Hepatocyte (in vitro differentiated cells): ENCODE measurements at regions not wholly inside any gene's neighbourhood (a gene's known extent, or its start where the extent isn't known, plus 50 kb on each side); places are given as distances from the start of the nearest gene placed in this dataset.

Source experiments
- DNase-seq: peaks from one replicate; pipeline ENCODE4 v3.0.0-alpha.2; 2016; ENCODE audit warnings: low spot score
- H2AFZ ChIP-seq: fragments of 200-600 bp; sonication (generic); 2 replicates; pipeline ENCODE4 v1.6.0; 2016; ENCODE audit warnings: antibody characterized with exemption, mild to moderate bottlenecking
- H3K27ac ChIP-seq: fragments of 200-600 bp; sonication (generic); 2 replicates; pipeline ENCODE4 v1.5.1; 2016; ENCODE audit warnings: mild to moderate bottlenecking
- H3K27me3 ChIP-seq: fragments of 200-600 bp; sonication (generic); 2 replicates; pipeline ENCODE4 v1.6.1; 2016
- H3K36me3 ChIP-seq: fragments of 200-600 bp; sonication (generic); replicated peaks from 2 replicates; pipeline ENCODE4 v1.5.1; 2016; ENCODE audit warnings: low read depth; ENCODE audit not compliant: insufficient read depth
- H3K4me1 ChIP-seq: fragments of 200-600 bp; sonication (generic); 2 replicates; pipeline ENCODE4 v1.5.1; 2016; ENCODE audit warnings: mild to moderate bottlenecking, moderate library complexity; ENCODE audit not compliant: insufficient read depth
- H3K4me2 ChIP-seq: fragments of 200-600 bp; sonication (generic); 2 replicates; pipeline ENCODE4 v1.6.0; 2016
- H3K4me3 ChIP-seq: fragments of 200-600 bp; sonication (generic); 2 replicates; pipeline ENCODE4 v1.5.1; 2016; ENCODE audit warnings: mild to moderate bottlenecking
- H3K79me2 ChIP-seq: fragments of 200-600 bp; sonication (generic); 2 replicates; pipeline ENCODE4 v1.6.0; 2017; ENCODE audit warnings: mild to moderate bottlenecking
- H3K9me2 ChIP-seq: fragments of 200-600 bp; sonication (generic); replicated peaks from 2 replicates; pipeline ENCODE4 v1.6.0; 2017; ENCODE audit warnings: mild to moderate bottlenecking; ENCODE audit not compliant: insufficient read depth
- H3K9me3 ChIP-seq: fragments of 200-600 bp; sonication (generic); 2 replicates; pipeline ENCODE4 v1.5.1; 2016; ENCODE audit warnings: low read depth, mild to moderate bottlenecking
- H4K20me1 ChIP-seq: fragments of 200-600 bp; sonication (generic); 2 replicates; pipeline ENCODE4 v1.6.0; 2016; ENCODE audit warnings: mild to moderate bottlenecking; ENCODE audit not compliant: insufficient read depth, poor library complexity, severe bottlenecking
- EZH2 ChIP-seq: fragments of 200-600 bp; sonication (generic); IDR thresholded peaks from 2 replicates; pipeline ENCODE4 v1.6.1; 2016; ENCODE audit warnings: antibody characterized with exemption, mild to moderate bottlenecking, borderline replicate concordance
- EZH2phosphoT487 ChIP-seq: fragments of 200-600 bp; sonication (generic); IDR thresholded peaks from one replicate; pipeline ENCODE4 v1.6.1; 2018; ENCODE audit warnings: antibody characterized with exemption, mild to moderate bottlenecking, low read depth, moderate library complexity; ENCODE audit not compliant: unreplicated experiment, severe bottlenecking
- WGBS: methylation state at CpG from one replicate; pipeline ENCODE4 v1.1.6; 2016; ENCODE audit warnings: low lambda C conversion rate; ENCODE audit errors: missing lambda C conversion rate; 5-methylcytosine and 5-hydroxymethylcytosine counted together
- TF ChIP-seq, protein P1 (sequence below): fragments of 200-600 bp; sonication (generic); IDR thresholded peaks from 2 replicates; pipeline ENCODE4 v1.5.1; 2016; ENCODE audit warnings: antibody characterized with exemption, mild to moderate bottlenecking; ENCODE audit not compliant: poor library complexity

DNA sequence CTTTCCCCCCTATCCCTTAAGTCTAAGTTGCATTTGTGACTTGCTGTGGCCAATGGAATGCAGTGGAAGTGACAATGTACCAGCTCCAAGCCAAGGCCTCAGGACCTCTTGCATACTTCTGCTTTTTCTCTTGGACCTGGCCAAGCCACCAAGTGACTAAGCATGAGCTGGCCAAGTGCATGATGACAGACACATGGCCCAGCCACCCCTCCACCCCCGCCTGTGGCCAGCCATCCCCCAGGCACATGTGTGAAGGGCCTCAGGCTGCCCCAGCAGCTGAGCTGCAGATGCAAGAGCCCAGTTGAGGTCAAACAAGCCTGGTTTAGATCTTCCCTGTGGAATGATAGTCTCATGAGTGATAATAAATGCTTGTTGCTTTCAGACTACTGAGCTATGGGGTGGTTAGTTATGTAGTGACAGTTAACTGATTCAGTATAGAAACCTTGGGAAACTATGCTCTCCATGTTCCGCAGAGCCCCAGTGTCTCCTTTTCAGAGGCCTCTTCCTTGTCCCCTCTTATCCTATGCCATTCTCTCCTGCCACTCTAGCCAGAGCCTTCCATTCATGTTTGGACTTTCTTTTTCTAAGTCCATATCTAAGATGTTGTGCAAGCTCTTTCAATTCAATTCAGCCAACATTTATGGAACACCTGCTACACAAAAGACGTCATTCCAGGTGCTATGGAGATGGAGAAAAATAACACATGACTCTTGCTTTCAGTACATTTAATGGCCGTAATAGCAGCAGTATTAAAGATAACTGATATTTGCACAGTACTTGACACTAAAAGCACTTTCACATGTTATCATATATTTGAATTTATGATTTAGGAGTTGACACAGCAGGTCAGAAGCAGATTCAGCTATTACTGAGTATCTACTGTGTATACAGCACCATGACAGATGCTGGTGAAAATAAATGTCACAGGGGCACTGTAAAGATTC, 55.5 kb upstream of the LOXL4 start:
- Histone ChIP-seq H4K20me1 (no peaks in the 10 kb centered on the region), H2AFZ (no peak overlapping the region), H3K4me2 (no peak overlapping the region), H3K79me2 (no peaks in the 10 kb centered on the region), H3K27me3 (no peaks in the 10 kb centered on the region), H3K27ac (no peak overlapping the region), H3K4me3 (no peak overlapping the region), H3K36me3 (no peaks in the 10 kb centered on the region), H3K9me3 (no peaks in the 10 kb centered on the region), H3K4me1 (no peaks in the 10 kb centered on the region), H3K9me2 (no peaks in the 10 kb centered on the region)
- DNase-seq, result peak; percentile 44
- 82% methylated on average over 4 of the region's 4 CpGs for WGBS
- TF ChIP-seq, protein P1, sequence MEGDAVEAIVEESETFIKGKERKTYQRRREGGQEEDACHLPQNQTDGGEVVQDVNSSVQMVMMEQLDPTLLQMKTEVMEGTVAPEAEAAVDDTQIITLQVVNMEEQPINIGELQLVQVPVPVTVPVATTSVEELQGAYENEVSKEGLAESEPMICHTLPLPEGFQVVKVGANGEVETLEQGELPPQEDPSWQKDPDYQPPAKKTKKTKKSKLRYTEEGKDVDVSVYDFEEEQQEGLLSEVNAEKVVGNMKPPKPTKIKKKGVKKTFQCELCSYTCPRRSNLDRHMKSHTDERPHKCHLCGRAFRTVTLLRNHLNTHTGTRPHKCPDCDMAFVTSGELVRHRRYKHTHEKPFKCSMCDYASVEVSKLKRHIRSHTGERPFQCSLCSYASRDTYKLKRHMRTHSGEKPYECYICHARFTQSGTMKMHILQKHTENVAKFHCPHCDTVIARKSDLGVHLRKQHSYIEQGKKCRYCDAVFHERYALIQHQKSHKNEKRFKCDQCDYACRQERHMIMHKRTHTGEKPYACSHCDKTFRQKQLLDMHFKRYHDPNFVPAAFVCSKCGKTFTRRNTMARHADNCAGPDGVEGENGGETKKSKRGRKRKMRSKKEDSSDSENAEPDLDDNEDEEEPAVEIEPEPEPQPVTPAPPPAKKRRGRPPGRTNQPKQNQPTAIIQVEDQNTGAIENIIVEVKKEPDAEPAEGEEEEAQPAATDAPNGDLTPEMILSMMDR, result no peak
- TF ChIP-seq EZH2 (no peak), EZH2phosphoT487 (no peak)

GRCh38 chr10:98321186-98321780, 53.3 kb upstream of the LOXL4 start:
- Histone ChIP-seq H3K9me3 (no peaks in the 10 kb centered on the region), H3K4me2 (no peak overlapping the region), H3K9me2 (no peaks in the 10 kb centered on the region), H4K20me1 (no peaks in the 10 kb centered on the region), H3K4me3 (no peak overlapping the region), H3K79me2 (no peaks in the 10 kb centered on the region), H3K27me3 (no peaks in the 10 kb centered on the region), H2AFZ (no peak overlapping the region), H3K4me1 (no peaks in the 10 kb centered on the region), H3K36me3 (no peaks in the 10 kb centered on the region), H3K27ac (no peak overlapping the region)
- DNase-seq, result no peak
- TF ChIP-seq, protein P1, result no peak
- TF ChIP-seq EZH2phosphoT487, result no peak
- 72% methylated on average over 18 of the region's 18 CpGs for WGBS

GRCh38 chr10:98320486-98321185, 52.6 kb upstream of the LOXL4 start:
- Histone ChIP-seq H3K79me2 (no peaks in the 10 kb centered on the region), H3K4me2 (no peak overlapping the region), H2AFZ (no peak overlapping the region), H3K9me2 (no peaks in the 10 kb centered on the region), H3K9me3 (no peaks in the 10 kb centered on the region), H4K20me1 (no peaks in the 10 kb centered on the region), H3K27me3 (no peaks in the 10 kb centered on the region), H3K36me3 (no peaks in the 10 kb centered on the region), H3K4me3 (no peak overlapping the region), H3K4me1 (no peaks in the 10 kb centered on the region), H3K27ac (no peak overlapping the region)
- WGBS, result 62% methylated on average over 8 of the region's 8 CpGs
- DNase-seq, result no peak
- TF ChIP-seq, protein P1, result no peak
- TF ChIP-seq EZH2phosphoT487 (no peak), EZH2 (no peak)
